ENCODE measurements at regions not wholly inside any gene's neighbourhood (a gene's known extent, or its start where the extent isn't known, plus 50 kb on each side); places are given as distances from the start of the nearest gene placed in this dataset.
A peak's percentile ranks its signal among the peaks of the same experiment; 100 is the strongest.
"Not testable (repeated sequence)": the region's sequence is repeated elsewhere in the genome, so short reads cannot be mapped to it uniquely, and the experiment has no call there.

GRCh38 chr6:112522587-112522986, 175.5 kb downstream of the RFPL4B start:
- DNase-seq, result no peak

- DNase-seq, result no peak
These were observed 176.9 kb downstream of the RFPL4B start for GRCh38 chr6:112524071-112524470.

- DNase-seq, result no peak
These were observed 178.6 kb downstream of the RFPL4B start for GRCh38 chr6:112525749-112526148.

DNA sequence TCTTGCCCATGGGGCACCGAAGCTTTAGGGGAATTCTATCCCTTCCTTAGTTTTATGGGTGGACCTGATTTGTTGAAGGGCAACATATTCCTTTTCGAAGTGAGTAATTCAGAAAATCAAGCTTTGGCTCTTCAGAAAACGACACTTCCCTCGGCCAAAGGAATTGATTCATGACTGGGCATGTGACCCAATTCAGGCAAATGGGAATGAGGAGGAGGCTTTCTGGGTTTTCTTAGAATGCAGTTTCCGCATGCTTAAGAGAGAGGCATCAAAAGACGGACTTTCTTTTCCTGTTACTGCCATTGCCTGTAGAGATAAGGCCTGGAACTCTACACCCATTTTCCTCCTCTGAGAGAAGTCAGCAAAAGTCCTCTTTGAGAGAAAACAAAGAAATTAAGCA, 179.5 kb downstream of the RFPL4B start:
- DNase-seq, result no peak

GRCh38 chr6:112528306-112528705, 181.2 kb downstream of the RFPL4B start:
- DNase-seq, result not testable (repeated sequence)

DNA sequence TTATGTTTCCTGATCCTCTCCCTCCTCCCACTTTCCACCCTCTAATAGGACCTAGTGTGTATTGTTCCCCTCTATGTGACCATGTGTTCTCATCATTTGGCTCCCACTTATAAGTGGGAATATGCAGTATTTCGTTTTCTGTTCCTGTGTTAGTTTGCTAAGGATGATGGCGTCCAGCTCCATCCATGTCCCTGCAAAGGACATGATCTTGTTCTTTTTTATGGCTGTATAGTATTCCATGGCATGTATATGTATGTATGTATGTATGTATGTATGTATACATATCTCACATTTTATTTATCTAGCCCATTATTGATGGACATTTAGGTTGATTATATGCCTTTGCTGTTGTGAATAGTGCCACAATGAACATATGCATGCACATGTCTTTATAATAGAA, 188.7 kb downstream of the RFPL4B start:
- no peak for DNase-seq

- no peak for DNase-seq
These were observed 192.2 kb downstream of the RFPL4B start for GRCh38 chr6:112539355-112539754.

- not testable (repeated sequence) for DNase-seq
These were observed 194.7 kb downstream of the RFPL4B start for GRCh38 chr6:112541847-112542246.

DNA sequence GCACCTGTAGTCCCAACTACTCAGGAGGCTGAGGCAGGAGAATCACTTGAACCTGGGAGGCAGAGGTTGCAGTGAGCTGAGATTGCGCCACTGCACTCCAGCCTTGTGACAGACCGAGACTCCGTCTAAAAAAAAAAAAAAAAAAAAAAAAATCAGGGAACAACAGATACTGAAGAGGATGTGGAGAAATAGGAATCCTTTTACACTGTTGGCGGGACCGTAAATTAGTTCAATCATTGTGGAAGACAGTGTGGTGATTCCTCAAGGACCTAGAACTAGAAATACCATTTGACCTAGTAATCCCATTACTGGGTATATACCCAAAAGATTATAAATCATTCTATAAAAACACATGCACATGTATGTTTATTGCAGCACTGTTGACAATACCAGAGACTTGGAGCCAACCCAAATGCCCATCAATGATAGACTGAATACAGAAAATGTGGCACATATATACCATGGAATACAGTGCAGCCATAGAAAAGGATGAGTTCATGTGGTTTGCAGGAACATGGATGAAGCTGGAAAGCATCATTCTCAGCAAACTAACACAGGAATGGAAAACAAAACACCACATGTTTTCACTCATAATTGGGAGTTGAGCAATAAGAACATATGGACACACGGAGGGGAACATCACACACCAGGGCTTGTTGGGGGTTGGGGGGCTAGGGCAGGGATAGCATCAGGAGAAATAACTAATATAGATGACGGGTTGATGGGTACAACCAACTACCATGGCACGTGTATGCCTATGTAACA, 200.4 kb downstream of the RFPL4B start:
- not testable (repeated sequence) for DNase-seq

- DNase-seq, result no peak
These were observed 202.6 kb downstream of the RFPL4B start for GRCh38 chr6:112549749-112550148.

DNA sequence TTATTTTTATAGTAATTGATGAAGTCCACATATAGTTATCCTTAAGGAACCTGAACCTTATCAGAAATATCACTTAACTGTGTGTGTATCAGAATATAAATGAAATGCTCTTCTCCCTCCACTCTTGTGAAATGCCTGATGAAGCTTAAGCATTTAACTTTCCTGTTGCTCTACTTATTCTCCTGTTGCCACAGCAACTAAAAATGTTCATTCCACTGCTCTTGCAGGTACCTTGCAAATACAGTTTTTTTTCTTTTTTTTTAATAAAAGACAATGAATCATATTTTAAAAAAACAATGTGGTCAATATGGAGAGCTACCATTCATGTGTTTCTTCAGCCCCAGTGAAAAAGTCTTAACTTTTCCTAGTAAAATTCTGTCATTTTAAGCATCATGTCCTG, 210.3 kb downstream of the RFPL4B start:
- no peak for DNase-seq

- DNase-seq, result no peak
These were observed 210.8 kb downstream of the RFPL4B start for GRCh38 chr6:112557961-112558360.

DNA sequence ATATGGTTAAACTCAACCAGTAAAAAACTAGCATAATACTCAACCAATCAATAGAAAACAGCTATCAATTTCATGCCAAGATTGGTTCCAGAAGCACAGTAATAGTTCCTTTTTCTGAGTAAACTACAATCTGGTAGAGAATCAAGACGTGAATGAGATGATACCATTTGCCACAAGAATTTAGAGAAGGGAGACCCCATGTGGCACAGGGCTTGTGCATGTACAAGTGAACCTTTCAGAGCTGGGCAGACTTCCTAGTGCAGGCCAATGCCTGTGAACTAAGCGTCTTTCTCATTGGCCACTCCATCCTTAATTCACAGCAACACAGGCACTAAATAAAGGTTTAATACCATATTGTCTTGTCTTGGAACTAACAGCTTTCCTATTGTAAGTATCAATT, 213.5 kb downstream of the RFPL4B start:
- DNase-seq, result no peak

DNA sequence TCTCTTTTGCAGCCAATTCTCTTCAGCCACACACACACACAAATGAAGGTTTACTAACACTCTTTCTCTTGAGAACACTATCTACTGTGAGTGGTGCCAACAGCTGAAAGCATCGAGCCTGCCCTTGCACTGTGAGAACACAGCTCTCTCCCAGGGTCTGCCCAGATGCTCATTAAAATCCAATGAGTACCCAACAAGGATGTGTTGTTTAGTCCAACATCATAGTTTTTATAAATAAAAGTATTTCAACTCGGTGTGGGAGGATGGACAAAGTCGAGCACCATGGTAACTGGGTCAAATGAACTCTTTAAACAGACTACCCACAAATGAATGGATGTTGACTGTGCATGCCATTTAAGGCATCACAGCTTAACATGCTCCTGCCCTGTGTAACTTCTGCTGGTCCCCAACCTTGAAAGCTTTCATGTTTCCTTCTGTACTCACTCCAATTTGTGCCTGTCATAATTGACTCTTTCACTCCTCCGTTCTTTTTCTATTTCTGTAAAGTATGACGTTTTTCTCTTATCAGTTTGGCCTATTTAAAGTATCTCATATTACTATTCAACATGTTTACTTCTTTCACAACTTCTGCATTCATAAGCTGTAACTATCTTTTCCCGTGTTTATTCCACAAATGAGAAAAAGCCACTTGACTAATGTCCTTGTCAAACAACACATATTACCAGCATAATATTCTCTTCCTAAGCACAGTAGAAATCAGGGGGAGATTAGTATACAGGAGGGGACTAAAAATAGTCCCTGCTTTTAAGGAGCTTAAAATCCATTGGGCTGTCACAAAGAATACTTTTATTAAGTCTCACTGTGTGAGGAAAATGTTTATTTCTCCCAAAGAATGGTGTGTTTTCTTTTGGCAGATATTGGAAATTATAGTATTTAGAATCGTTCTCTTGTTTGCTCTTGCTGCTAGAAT, 215.4 kb downstream of the RFPL4B start:
- peak; percentile 20 for DNase-seq

DNA sequence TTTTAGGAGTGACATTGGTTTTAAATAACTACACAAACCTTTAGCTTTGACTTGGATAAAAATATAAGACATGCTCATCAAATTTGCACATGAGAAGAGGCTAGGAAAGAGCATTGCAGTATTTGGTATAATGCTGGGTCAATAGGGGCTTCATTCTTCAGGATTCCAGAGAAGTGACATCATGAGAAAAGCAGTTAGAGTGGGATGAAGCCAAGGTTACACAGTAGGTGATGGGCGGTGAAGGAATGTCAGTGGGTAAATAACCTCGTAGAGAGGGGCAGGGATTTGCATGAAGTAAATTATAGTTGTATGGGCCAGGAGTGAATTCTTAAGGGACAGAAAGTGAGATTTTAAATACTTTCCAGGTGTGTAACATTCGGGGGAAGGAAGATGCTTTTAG, 216.2 kb downstream of the RFPL4B start:
- DNase-seq, result no peak

DNA sequence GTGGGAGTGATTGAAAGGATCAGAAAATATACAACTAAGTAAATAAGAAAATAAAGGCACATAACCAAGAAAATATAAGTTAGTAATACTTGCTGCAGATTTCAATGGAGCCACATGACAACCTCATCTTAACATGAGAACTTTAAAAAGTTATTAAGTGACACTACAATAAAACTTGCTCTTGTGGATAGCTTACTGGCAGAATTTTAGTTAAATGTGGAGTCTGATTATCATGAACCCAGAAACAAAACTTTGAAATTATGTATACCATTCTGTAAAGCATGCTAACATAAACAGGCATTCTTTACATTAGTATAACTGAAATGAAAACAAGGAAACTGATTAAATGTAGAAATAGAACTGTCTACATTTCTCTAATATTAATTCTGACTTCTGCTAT, 220.9 kb downstream of the RFPL4B start:
- DNase-seq, result no peak

GRCh38 chr6:112571488-112572270, 224.5 kb downstream of the RFPL4B start:
- DNase-seq, result no peak

DNA sequence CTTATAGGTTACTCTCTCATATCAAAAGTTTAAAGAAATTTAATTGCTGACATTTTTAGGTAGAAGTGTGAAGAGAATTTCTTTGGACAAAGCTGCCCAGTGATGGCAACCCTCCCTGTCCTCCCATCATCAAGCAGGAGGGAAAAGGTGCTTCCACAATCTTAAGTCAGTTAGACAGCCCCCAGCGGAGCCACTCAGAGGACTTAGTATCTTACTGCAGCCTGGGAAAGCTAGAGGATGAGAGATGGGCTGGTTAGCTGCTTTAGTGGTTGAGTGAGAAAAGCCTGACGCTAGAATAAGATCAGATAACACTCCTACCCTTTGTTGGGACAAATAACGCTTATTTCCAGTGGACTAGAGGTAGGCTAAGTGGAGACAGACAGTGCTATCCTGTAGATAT, 227.1 kb downstream of the RFPL4B start:
- DNase-seq, result no peak

DNA sequence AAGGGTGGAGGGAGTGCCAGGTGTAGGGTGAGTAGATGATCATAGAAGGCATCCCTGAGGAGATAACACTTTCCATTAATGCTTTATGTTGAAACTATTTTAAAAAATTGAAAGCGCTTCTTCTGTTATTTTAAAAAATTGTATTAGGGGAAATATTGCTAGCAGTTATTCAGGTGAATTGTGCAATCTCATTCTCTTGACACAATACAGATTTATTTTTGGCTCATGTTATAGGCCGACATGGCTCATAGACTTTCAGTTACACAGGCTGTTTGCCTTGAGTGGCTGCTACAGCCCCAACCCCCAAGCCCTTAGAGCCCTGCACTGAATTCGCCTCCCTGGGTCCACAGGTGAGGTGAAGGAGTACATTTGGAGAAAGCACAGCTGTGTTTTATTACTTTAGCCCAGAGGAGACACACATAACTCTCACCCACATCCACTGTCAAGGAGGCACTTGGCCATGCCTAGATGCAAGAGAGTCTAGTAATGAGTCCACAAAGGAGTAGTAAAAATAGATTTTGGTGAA, 228.2 kb downstream of the RFPL4B start:
- DNase-seq, result no peak

- no peak for DNase-seq
These were observed 229.3 kb downstream of the RFPL4B start for GRCh38 chr6:112576423-112576822.

DNA sequence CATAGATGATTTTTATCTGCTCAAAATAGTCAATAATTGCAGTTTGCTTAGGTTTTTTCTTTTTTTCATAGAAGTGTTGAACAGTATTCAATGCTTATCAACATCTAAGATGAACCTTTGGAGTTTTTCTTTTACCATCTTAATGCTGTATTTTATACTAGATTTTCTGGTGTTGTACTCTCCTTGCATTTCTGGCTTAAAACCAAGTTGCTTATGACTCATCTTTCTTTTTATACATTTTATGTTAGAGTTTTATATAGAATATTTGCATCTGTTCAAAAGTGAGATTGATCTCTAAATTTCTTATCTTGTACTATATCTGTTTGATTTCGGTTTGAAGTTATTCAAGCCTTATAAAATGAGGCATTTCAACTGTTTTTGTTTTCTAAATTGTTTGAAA, 232.5 kb downstream of the RFPL4B start:
- DNase-seq, result no peak

DNA sequence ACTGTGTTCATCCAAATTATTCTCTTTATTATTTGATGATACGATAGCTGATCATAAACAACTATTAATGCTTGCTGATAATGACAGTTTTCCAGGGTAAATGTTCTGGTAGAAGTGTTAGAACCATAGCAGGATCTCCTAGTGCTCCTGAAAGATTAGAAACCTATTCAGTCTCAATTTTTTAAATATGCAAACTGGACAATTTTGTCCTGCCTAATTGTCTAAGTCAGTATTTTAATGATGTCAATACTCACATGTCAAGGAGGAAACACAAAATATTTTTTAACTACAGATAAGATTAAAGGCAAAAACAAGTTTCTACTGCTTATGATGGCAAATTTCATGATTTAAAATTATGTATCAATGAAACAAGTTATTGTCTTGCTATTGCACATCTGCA, 233.9 kb downstream of the RFPL4B start:
- no peak for DNase-seq

GRCh38 chr6:112590326-112590725, 243.2 kb downstream of the RFPL4B start:
- DNase-seq, result no peak

Data from hindlimb muscle (tissue), 1 donor.